Kidney (tissue), 13 donors: ENCODE measurements at regions not wholly inside any gene's neighbourhood (a gene's known extent, or its start where the extent isn't known, plus 50 kb on each side); places are given as distances from the start of the nearest gene placed in this dataset.

Experiments used
- DNase-seq, 5 donors: peaks; one replicate each; pipeline ENCODE4 v3.0.0-alpha.2; 2013 to 2020
- FAIRE-seq: peaks from 2 replicates; lab custom pipeline; 2012; peaks lifted over from hg19 to GRCh38; lab: Jason Lieb, UNC
- H3K27ac ChIP-seq, 2 donors: one replicate each; pipeline ENCODE4 v1.7.0; 2013; ENCODE audit warnings: low read depth in 2 of 2, low read length in 2 of 2, inconsistent platforms in 1 of 2
- H3K27me3 ChIP-seq: one replicate; pipeline ENCODE4 v1.7.1; 2013; ENCODE audit warnings: low read length, inconsistent platforms; ENCODE audit not compliant: control insufficient read depth, insufficient read depth
- H3K36me3 ChIP-seq, 3 donors: one replicate each; pipeline versions ENCODE4 v1.7.0 to v1.7.1; 2013; ENCODE audit warnings: low read length in 3 of 3, control low read depth in 1 of 3, inconsistent platforms in 1 of 3; ENCODE audit not compliant: insufficient read depth in 3 of 3, control insufficient read depth in 2 of 3
- H3K4me1 ChIP-seq, 3 donors: one replicate each; pipeline versions ENCODE4 v1.7.0 to v1.7.1; 2013; ENCODE audit warnings: low read length in 3 of 3, inconsistent platforms in 1 of 3, low read depth in 1 of 3; ENCODE audit not compliant: control insufficient read depth in 2 of 3, insufficient read depth in 2 of 3
- H3K4me3 ChIP-seq, 3 donors: one replicate each; pipeline versions ENCODE4 v1.7.0 to v1.8.1; 2013; ENCODE audit warnings: low read length in 3 of 3, control low read depth in 1 of 3, inconsistent platforms in 1 of 3
- H3K9ac ChIP-seq, 3 donors: one replicate each; pipeline versions ENCODE4 v1.7.0 to v1.7.1; 2013; ENCODE audit warnings: low read length in 3 of 3, control low read depth in 1 of 3, inconsistent platforms in 1 of 3
- H3K9me3 ChIP-seq, 3 donors: one replicate each; pipeline versions ENCODE4 v1.7.0 to v1.7.1; 2013; ENCODE audit warnings: low read length in 3 of 3, control low read depth in 1 of 3, inconsistent platforms in 1 of 3; ENCODE audit not compliant: control insufficient read depth in 2 of 3, insufficient read depth in 1 of 3
- CTCF ChIP-seq: IDR thresholded peaks from 3 replicates; pipeline ENCODE4 v1.5.1; 2012; ENCODE audit warnings: mild to moderate bottlenecking, moderate library complexity, borderline replicate concordance; ENCODE audit not compliant: insufficient read depth; ENCODE audit errors: extremely low read depth
- intact Hi-C: fragments of 100-400 bp; cut with DNase I; formaldehyde crosslinking; loops from one replicate; pipeline ENCODE4 v1.11.1; 2022
- donor health status: control.
- donor health status: control.
- donor health status: control.
- donor health status: control.
- donor health status: control.
- donor health status: DM: yes; HTN: yes; CAD: no.
- donor health status: Normal renal cell carcinoma (clear cell type).

DNA sequence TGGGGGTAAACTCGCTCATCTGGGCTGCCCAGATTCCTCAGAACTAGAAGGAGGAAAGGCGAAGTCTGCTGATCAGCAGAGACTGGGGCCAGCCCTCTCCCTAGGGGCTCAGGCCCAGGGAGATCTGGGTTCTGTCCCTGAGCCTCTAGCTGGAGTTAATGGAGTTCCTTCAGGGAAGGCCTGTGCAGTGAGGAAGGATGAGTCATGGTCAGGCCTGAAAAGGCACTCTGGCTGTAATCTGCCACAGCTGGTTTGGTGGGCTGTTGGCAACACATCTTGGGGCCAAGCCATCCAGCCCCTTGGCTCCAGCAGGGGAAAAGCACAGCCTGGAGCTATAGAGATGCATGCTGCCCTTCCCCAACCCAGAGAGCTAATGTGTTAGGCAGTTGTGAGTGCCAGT, 459.6 kb downstream of the PRELID2 start:
- Histone ChIP-seq H3K27me3 (no peaks in the 10 kb centered on the region), H3K4me1 (no peaks in the 10 kb centered on the region), H3K27ac (no peak overlapping the region), H3K4me3 (no peak overlapping the region), H3K9ac (no peak overlapping the region), H3K36me3 (no peaks in the 10 kb centered on the region), H3K9me3 (peaks cover 0 to 29% (median 4%) of the 10 kb centered on the region in 3 donors)
- FAIRE-seq (no peak), DNase-seq (no peak)
- no peak for TF ChIP-seq CTCF
- intact Hi-C loops = no loop called here

- DNase-seq (no peak), FAIRE-seq (no peak)
- Histone ChIP-seq H3K27ac (no peak overlapping the region), H3K27me3 (no peaks in the 10 kb centered on the region), H3K4me1 (no peaks in the 10 kb centered on the region), H3K9me3 (no peaks in the 10 kb centered on the region), H3K36me3 (no peaks in the 10 kb centered on the region), H3K9ac (no peak overlapping the region), H3K4me3 (no peak overlapping the region)
- intact Hi-C loops = no loop called here
- no peak for TF ChIP-seq CTCF
These were observed 469.7 kb downstream of the PRELID2 start for GRCh38 chr5:145365464-145365863.

- DNase-seq (no peak), FAIRE-seq (no peak)
- intact Hi-C loops = no loop called here
- Histone ChIP-seq H3K27me3 (no peaks in the 10 kb centered on the region), H3K4me3 (no peak overlapping the region), H3K27ac (no peak overlapping the region), H3K9ac (no peak overlapping the region), H3K9me3 (no peaks in the 10 kb centered on the region), H3K36me3 (no peaks in the 10 kb centered on the region), H3K4me1 (no peaks in the 10 kb centered on the region)
- no peak for TF ChIP-seq CTCF
These were observed 472.9 kb downstream of the PRELID2 start for GRCh38 chr5:145362266-145362665.

DNA sequence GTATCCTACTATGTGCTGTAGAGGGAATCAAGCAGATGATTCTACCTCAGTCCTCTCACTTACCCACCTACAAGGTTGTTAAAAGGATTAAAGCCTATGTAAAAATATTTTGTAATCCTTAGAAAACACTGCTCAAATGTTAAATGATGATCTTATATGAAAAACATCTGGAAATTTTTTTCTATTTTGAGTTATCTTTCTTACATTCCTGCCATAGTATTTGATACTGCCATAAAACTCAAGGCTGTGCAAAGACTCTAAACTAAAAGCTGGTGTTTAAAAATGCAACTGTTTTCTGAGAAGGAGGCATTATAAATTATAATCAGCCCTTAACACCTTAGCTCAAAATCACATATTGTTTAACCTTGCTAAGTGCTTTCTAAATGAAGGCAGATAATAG, 474.2 kb downstream of the PRELID2 start:
- H3K9me3 ChIP-seq = no peaks in the 10 kb centered on the region
- no peak overlapping the region for H3K4me3 ChIP-seq
- no peak overlapping the region for H3K27ac ChIP-seq
- H3K27me3 ChIP-seq = no peaks in the 10 kb centered on the region
- DNase-seq = no peak
- FAIRE-seq = no peak
- H3K36me3 ChIP-seq = no peaks in the 10 kb centered on the region
- intact Hi-C loops = no loop called here
- TF ChIP-seq CTCF = no peak
- no peak overlapping the region for H3K9ac ChIP-seq
- no peaks in the 10 kb centered on the region for H3K4me1 ChIP-seq
